Mesothelial cell of epicardium (in vitro differentiated cells): ENCODE measurements at regions not wholly inside any gene's neighbourhood (a gene's known extent, or its start where the extent isn't known, plus 50 kb on each side); places are given as distances from the start of the nearest gene placed in this dataset.

ENCODE experiments used
- DNase-seq, 2 experiments: peaks; one replicate each; pipeline ENCODE4 v3.0.0; 2021; ENCODE audit warnings: low spot score in 2 of 2; ENCODE audit not compliant: unreplicated experiment in 2 of 2
- H3K27ac Mint-ChIP-seq: 2 replicates; pipeline ENCODE4 v1.8.0; 2021; ENCODE audit warnings: mixed read lengths
- H3K27me3 Mint-ChIP-seq: 2 replicates; pipeline ENCODE4 v1.8.0; 2021; ENCODE audit warnings: low read depth, mixed read lengths
- H3K36me3 Mint-ChIP-seq: 2 replicates; pipeline ENCODE4 v1.8.0; 2021; ENCODE audit warnings: mixed read lengths
- H3K4me1 Mint-ChIP-seq: 2 replicates; pipeline ENCODE4 v1.8.0; 2021; ENCODE audit warnings: mixed read lengths
- H3K4me3 Mint-ChIP-seq: 2 replicates; pipeline ENCODE4 v1.8.0; 2021; ENCODE audit warnings: mild to moderate bottlenecking, moderate library complexity, mixed read lengths
- H3K9me3 Mint-ChIP-seq: 2 replicates; pipeline ENCODE4 v1.8.0; 2021; ENCODE audit warnings: mixed read lengths
- TF ChIP-seq, protein P1 (sequence below): fragments of 200-600 bp; sonication (generic); IDR thresholded peaks from one replicate; pipeline ENCODE4 v1.5.0; 2021; ENCODE audit warnings: antibody characterized with exemption; ENCODE audit not compliant: unreplicated experiment

DNA sequence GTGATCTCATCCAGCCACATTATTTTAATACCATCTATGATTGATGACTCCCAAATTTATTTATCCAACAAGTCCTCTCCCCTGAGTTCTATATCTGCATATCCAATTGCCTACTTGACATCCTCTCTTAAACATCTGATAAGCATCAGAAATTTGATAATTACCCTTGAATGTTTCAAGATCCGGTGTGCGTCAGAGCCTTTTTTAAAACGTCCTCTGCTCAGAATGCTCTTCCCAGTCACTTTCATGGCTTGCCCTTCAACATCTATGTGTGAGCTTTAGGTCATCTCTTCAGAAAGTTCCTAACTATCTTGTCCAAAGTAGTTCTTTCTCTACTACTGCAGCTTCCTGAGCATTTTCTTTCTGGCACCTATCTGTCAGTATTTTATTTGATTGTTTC is 364.3 kb downstream of the PLPP3 start:
- H3K4me3 Mint-ChIP-seq, result no peak overlapping the region
- TF ChIP-seq, protein P1, sequence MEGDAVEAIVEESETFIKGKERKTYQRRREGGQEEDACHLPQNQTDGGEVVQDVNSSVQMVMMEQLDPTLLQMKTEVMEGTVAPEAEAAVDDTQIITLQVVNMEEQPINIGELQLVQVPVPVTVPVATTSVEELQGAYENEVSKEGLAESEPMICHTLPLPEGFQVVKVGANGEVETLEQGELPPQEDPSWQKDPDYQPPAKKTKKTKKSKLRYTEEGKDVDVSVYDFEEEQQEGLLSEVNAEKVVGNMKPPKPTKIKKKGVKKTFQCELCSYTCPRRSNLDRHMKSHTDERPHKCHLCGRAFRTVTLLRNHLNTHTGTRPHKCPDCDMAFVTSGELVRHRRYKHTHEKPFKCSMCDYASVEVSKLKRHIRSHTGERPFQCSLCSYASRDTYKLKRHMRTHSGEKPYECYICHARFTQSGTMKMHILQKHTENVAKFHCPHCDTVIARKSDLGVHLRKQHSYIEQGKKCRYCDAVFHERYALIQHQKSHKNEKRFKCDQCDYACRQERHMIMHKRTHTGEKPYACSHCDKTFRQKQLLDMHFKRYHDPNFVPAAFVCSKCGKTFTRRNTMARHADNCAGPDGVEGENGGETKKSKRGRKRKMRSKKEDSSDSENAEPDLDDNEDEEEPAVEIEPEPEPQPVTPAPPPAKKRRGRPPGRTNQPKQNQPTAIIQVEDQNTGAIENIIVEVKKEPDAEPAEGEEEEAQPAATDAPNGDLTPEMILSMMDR, result no peak
- no peaks in the 10 kb centered on the region for H3K27me3 Mint-ChIP-seq
- DNase-seq, result no peak
- peaks cover 1% of the 10 kb centered on the region for H3K4me1 Mint-ChIP-seq
- no peaks in the 10 kb centered on the region for H3K36me3 Mint-ChIP-seq
- no peak overlapping the region for H3K27ac Mint-ChIP-seq
- H3K9me3 Mint-ChIP-seq, result no peaks in the 10 kb centered on the region

DNA sequence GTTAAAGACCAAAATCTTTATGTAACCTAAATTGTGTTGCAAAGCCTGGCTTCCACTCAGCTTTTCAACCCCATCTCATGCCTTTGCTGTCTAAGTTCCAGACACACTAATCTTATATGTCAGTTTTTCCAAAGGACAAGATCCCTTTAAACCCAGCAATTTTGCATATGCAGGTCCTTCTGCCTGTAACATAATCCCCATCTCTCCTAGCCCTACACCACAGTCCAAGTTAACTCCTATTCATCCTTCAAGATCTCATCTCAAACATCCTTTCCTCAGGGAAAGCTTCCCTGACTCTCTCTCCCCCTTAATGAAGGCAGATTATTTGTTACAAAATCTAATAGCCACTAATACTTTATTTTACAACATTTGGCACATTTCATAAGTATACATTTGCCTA is 366.3 kb downstream of the PLPP3 start:
- Mint-ChIP-seq H3K27me3 (no peaks in the 10 kb centered on the region), H3K36me3 (no peaks in the 10 kb centered on the region), H3K27ac (no peak overlapping the region), H3K4me1 (no peaks in the 10 kb centered on the region), H3K9me3 (no peaks in the 10 kb centered on the region), H3K4me3 (no peak overlapping the region)
- TF ChIP-seq, protein P1, result no peak
- no peak for DNase-seq

DNA sequence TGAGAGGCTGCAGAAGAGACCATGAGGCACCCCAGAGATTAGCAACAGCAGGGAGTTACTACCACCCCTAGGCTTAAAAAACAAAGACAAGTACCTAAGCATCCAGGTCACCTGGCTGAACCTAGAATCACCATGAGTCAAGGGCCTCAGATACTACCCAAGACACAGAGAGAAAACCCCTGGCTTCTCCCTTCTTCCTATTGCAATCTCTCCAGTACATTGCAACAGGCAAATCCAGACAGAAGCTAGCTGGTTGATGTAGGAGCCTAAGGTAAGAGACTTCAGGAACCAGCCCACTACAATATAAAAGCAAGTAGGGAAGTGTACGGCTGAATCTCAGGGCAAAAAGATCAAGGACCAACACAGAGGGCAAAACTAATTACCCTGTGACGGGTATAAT is 367.2 kb downstream of the PLPP3 start:
- no peaks in the 10 kb centered on the region for H3K9me3 Mint-ChIP-seq
- H3K27me3 Mint-ChIP-seq, result no peaks in the 10 kb centered on the region
- no peaks in the 10 kb centered on the region for H3K36me3 Mint-ChIP-seq
- DNase-seq, result no peak
- no peak overlapping the region for H3K27ac Mint-ChIP-seq
- H3K4me1 Mint-ChIP-seq, result no peaks in the 10 kb centered on the region
- TF ChIP-seq, protein P1, result no peak
- H3K4me3 Mint-ChIP-seq, result no peak overlapping the region

DNA sequence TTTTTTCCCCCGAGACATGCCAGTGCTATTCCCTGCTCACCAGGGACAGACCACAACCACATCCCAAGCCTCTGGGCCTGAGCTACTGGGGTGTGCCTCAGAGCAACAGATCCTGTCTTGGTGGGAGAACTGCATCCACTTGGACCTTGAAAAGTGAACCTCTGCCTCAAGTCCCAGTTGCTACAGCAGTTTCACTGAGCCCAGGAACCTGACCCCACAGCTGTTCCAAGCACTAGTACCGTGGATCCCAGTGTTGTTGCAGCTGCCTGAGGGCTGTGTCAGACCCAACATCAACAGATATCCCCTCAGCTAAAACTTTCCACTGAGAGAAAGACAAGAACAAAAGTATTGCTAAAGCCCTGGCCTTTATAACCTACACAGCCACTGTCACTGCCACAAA is 373.0 kb downstream of the PLPP3 start:
- Mint-ChIP-seq H3K4me1 (peaks cover 20% of the 10 kb centered on the region), H3K36me3 (peaks cover 3% of the 10 kb centered on the region), H3K27me3 (no peaks in the 10 kb centered on the region), H3K27ac (no peak overlapping the region), H3K4me3 (no peak overlapping the region), H3K9me3 (peaks cover 5% of the 10 kb centered on the region)
- TF ChIP-seq, protein P1, result no peak
- no peak for DNase-seq

DNA sequence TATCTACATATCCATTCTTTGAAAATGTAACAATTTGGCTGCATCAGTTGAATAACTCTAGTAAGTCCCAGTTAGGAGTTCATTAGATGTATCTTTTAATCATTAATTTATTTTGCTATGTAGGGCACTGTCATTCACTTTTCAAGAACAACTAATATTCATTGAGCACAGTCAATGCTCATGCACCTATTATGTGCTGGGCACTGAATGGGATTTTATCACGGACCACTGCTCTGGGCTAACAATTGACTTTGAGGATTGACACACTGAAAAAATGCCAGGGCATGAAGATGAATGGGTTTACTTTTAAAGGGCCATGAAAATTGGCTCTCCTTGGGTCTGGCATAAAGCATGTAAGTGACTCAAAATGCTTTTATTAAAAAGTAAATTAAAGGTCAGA is 375.2 kb downstream of the PLPP3 start:
- no peak overlapping the region for H3K4me3 Mint-ChIP-seq
- H3K4me1 Mint-ChIP-seq, result peaks cover 39% of the 10 kb centered on the region
- DNase-seq, result no peak
- TF ChIP-seq, protein P1, result no peak
- H3K36me3 Mint-ChIP-seq, result peaks cover 3% of the 10 kb centered on the region
- H3K9me3 Mint-ChIP-seq, result peaks cover 5% of the 10 kb centered on the region
- no peak overlapping the region for H3K27ac Mint-ChIP-seq
- H3K27me3 Mint-ChIP-seq, result no peaks in the 10 kb centered on the region
